Gastrocnemius medialis (tissue), 4 donors: ENCODE measurements at regions not wholly inside any gene's neighbourhood (a gene's known extent, or its start where the extent isn't known, plus 50 kb on each side); places are given as distances from the start of the nearest gene placed in this dataset.

Source experiments
- ATAC-seq, 2 donors: fragments of 150-250 bp; one replicate each; pipeline ENCODE4 v1.9.1; 2016
- DNase-seq, 2 donors: peaks; one replicate each; pipeline ENCODE4 v3.0.0-alpha.2; 2019
- H3K27ac ChIP-seq, 4 donors: fragments of 200-600 bp; sonication (generic); 1 replicate in 1 of 4; 2 replicates in 3 of 4; pipeline ENCODE4 v1.5.1; 2016 to 2018; ENCODE audit warnings: mild to moderate bottlenecking in 2 of 4, moderate library complexity in 1 of 4
- H3K27me3 ChIP-seq, 3 donors: fragments of 200-600 bp; sonication (generic) in 2 of 3; 1 replicate in 1 of 3; 2 replicates in 2 of 3; pipeline versions ENCODE4 v1.5.1 to v1.6.0; 2016 to 2019; ENCODE audit warnings: mild to moderate bottlenecking in 1 of 3, moderate library complexity in 1 of 3
- H3K36me3 ChIP-seq, 2 donors: fragments of 200-600 bp; sonication (generic) in 1 of 2; one replicate each; pipeline ENCODE4 v1.5.1; 2017 to 2018
- H3K4me1 ChIP-seq, 2 donors: fragments of 200-600 bp; sonication (generic) in 1 of 2; one replicate each; pipeline ENCODE4 v1.5.1; 2016 to 2017; ENCODE audit warnings: mild to moderate bottlenecking in 2 of 2
- H3K4me3 ChIP-seq, 4 donors: fragments of 200-600 bp; sonication (generic) in 3 of 4; 1 replicate in 1 of 4; 2 replicates in 3 of 4; pipeline ENCODE4 v1.5.1; 2016 to 2019; ENCODE audit warnings: mild to moderate bottlenecking in 2 of 4
- H3K9me3 ChIP-seq, 3 donors: fragments of 200-600 bp; sonication (generic) in 2 of 3; 1 replicate in 1 of 3; 2 replicates in 2 of 3; pipeline ENCODE4 v1.5.1; 2016 to 2019
- CTCF ChIP-seq, 5 experiments: fragments of 450-650 bp in 3 of 5; fragments of 200-600 bp in 2 of 5; sonication (generic) in 2 of 5; IDR thresholded peaks in 4 of 5; conservative IDR thresholded peaks in 1 of 5; 1 replicate in 4 of 5; 2 replicates in 1 of 5; pipeline ENCODE4 v1.5.1; 2016 to 2019; ENCODE audit warnings: antibody characterized with exemption in 5 of 5, mild to moderate bottlenecking in 3 of 5, moderate library complexity in 3 of 5
- POLR2A ChIP-seq, 2 donors: fragments of 450-650 bp; IDR thresholded peaks; one replicate each; pipeline ENCODE4 v1.6.1; 2017; ENCODE audit warnings: antibody characterized with exemption in 2 of 2, mild to moderate bottlenecking in 2 of 2, moderate library complexity in 2 of 2
- in situ Hi-C, 4 donors: fragments of 200-750 bp; cut with MboI; loops; one replicate each; pipeline versions ENCODE4 v1.15.0 to v1.8.0; 2017; ENCODE audit warnings: low sequenced_read_pairs in 4 of 4
- intact Hi-C: fragments of 100-400 bp; cut with DNase I; formaldehyde crosslinking; loops from one replicate; pipeline ENCODE4 v1.15.1; 2023; ENCODE audit warnings: low total_unique reads

GRCh38 chr2:185074156-185074555 lies 475.8 kb downstream of the ZNF804A start:
- Histone ChIP-seq H3K4me1 (no peaks in the 10 kb centered on the region), H3K36me3 (no peaks in the 10 kb centered on the region), H3K27ac (no peak overlapping the region), H3K9me3 (no peaks in the 10 kb centered on the region), H3K27me3 (no peaks in the 10 kb centered on the region), H3K4me3 (no peak overlapping the region)
- in situ Hi-C loops, result no loop called here
- intact Hi-C loops, result no loop called here
- ATAC-seq, result no peak
- TF ChIP-seq CTCF (IDR thresholded peaks at IDR 0.05 in 4 of 5, conservative IDR thresholded peaks at IDR 0.05 in 1 of 5) (no peak), POLR2A (IDR thresholded peaks at IDR 0.05) (no peak)
- DNase-seq, result no peak

GRCh38 chr2:185082749-185083148 lies 484.4 kb downstream of the ZNF804A start:
- intact Hi-C loops (no loop called here), in situ Hi-C loops (no loop called here)
- DNase-seq (no peak), ATAC-seq (no peak)
- H3K4me1 ChIP-seq, result no peaks in the 10 kb centered on the region
- H3K9me3 ChIP-seq, result no peaks in the 10 kb centered on the region
- H3K36me3 ChIP-seq, result no peaks in the 10 kb centered on the region
- H3K4me3 ChIP-seq, result no peak overlapping the region
- no peak overlapping the region for H3K27ac ChIP-seq
- TF ChIP-seq POLR2A (IDR thresholded peaks at IDR 0.05), result no peak
- TF ChIP-seq CTCF (IDR thresholded peaks at IDR 0.05 in 4 of 5, conservative IDR thresholded peaks at IDR 0.05 in 1 of 5), result no peak
- H3K27me3 ChIP-seq, result no peaks in the 10 kb centered on the region

DNA sequence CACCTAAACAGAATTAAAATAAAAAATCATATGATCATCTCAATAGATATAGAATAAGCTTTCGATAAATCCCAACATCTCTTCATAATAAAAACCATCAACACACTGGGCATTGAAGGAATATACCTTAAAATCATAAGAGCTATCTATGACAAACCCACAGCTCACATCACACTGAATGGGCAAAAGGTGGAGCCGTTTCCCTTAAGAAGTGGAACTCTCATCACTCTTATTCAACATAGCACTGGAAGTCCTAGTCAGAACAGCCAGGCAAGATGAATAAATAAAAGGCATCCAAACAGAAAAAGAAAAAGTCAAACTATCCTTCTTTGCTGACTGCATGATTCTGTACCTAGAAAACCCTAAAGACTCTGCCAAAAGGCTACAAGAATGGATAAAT lies 510.3 kb downstream of the ZNF804A start:
- no peaks in the 10 kb centered on the region for H3K27me3 ChIP-seq
- intact Hi-C loops, result no loop called here
- no peaks in the 10 kb centered on the region for H3K4me1 ChIP-seq
- H3K27ac ChIP-seq, result no peak overlapping the region
- DNase-seq (no peak), ATAC-seq (no peak)
- in situ Hi-C loops, result no loop called here
- H3K4me3 ChIP-seq, result no peak overlapping the region
- H3K9me3 ChIP-seq, result no peaks in the 10 kb centered on the region
- no peaks in the 10 kb centered on the region for H3K36me3 ChIP-seq
- no peak for TF ChIP-seq POLR2A (IDR thresholded peaks at IDR 0.05)
- TF ChIP-seq CTCF (IDR thresholded peaks at IDR 0.05 in 4 of 5, conservative IDR thresholded peaks at IDR 0.05 in 1 of 5), result no peak

- no peaks in the 10 kb centered on the region for H3K4me1 ChIP-seq
- no peaks in the 10 kb centered on the region for H3K27me3 ChIP-seq
- no peak overlapping the region for H3K27ac ChIP-seq
- in situ Hi-C loops, result no loop called here
- intact Hi-C loops, result no loop called here
- no peak for TF ChIP-seq POLR2A (IDR thresholded peaks at IDR 0.05)
- TF ChIP-seq CTCF (IDR thresholded peaks at IDR 0.05 in 4 of 5, conservative IDR thresholded peaks at IDR 0.05 in 1 of 5), result no peak
- no peak overlapping the region for H3K4me3 ChIP-seq
- DNase-seq, result no peak
- no peak for ATAC-seq
- no peaks in the 10 kb centered on the region for H3K9me3 ChIP-seq
- H3K36me3 ChIP-seq, result no peaks in the 10 kb centered on the region
Measured at GRCh38 chr2:185127412-185127811, 529.1 kb downstream of the ZNF804A start.

- no peak for TF ChIP-seq POLR2A (IDR thresholded peaks at IDR 0.05)
- TF ChIP-seq CTCF (IDR thresholded peaks at IDR 0.05 in 4 of 5, conservative IDR thresholded peaks at IDR 0.05 in 1 of 5), result no peak
- in situ Hi-C loops (no loop called here), intact Hi-C loops (no loop called here)
- no peaks in the 10 kb centered on the region for H3K9me3 ChIP-seq
- no peaks in the 10 kb centered on the region for H3K36me3 ChIP-seq
- DNase-seq, result no peak
- no peak overlapping the region for H3K4me3 ChIP-seq
- ATAC-seq, result no peak
- no peak overlapping the region for H3K27ac ChIP-seq
- no peaks in the 10 kb centered on the region for H3K4me1 ChIP-seq
- no peaks in the 10 kb centered on the region for H3K27me3 ChIP-seq
Measured at GRCh38 chr2:185128346-185128745, 530.0 kb downstream of the ZNF804A start.
